ENCODE measurements at regions not wholly inside any gene's neighbourhood (a gene's known extent, or its start where the extent isn't known, plus 50 kb on each side); places are given as distances from the start of the nearest gene placed in this dataset.

- TF ChIP-seq IRF3 (IDR thresholded peaks at IDR 0.05; ENCODE audit: low read depth, low read length) (no peak), RFX5 (IDR thresholded peaks at IDR 0.05; ENCODE audit: low read length) (no peak), POLR2AphosphoS5 (IDR thresholded peaks at IDR 0.05; ENCODE audit: low read depth, low read length) (no peak), RXRA (IDR thresholded peaks at IDR 0.05; ENCODE audit: borderline replicate concordance, low read depth) (no peak), FOXM1 (IDR thresholded peaks at IDR 0.05; ENCODE audit: low read depth) (no peak), TCF12 (IDR thresholded peaks at IDR 0.05) (no peak)
- TF ChIP-seq, protein P1, sequence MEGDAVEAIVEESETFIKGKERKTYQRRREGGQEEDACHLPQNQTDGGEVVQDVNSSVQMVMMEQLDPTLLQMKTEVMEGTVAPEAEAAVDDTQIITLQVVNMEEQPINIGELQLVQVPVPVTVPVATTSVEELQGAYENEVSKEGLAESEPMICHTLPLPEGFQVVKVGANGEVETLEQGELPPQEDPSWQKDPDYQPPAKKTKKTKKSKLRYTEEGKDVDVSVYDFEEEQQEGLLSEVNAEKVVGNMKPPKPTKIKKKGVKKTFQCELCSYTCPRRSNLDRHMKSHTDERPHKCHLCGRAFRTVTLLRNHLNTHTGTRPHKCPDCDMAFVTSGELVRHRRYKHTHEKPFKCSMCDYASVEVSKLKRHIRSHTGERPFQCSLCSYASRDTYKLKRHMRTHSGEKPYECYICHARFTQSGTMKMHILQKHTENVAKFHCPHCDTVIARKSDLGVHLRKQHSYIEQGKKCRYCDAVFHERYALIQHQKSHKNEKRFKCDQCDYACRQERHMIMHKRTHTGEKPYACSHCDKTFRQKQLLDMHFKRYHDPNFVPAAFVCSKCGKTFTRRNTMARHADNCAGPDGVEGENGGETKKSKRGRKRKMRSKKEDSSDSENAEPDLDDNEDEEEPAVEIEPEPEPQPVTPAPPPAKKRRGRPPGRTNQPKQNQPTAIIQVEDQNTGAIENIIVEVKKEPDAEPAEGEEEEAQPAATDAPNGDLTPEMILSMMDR (IDR thresholded peaks at IDR 0.05): no peak
Measured at GRCh38 chr6:18752278-18753068, 365.3 kb downstream of the RNF144B start (continued).

GRCh38 chr6:18753076-18753475 lies 365.9 kb downstream of the RNF144B start:
- CTCF ChIA-PET: no interaction called here
- Histone ChIP-seq H3K4me3 (ENCODE audit: low read depth in 2 of 2, low read length in 1 of 2) (no peak overlapping the region), H2AFZ (ENCODE audit: low read depth) (no peak overlapping the region), H3K36me3 (replicated peaks in 1 of 2; ENCODE audit: control insufficient read depth in 1 of 2, insufficient read depth in 2 of 2, low read length in 1 of 2) (no peaks in the 10 kb centered on the region), H3K4me1 (ENCODE audit: control insufficient read depth in 1 of 2, insufficient read depth in 2 of 2, low read depth in 1 of 2, low read length in 1 of 2) (no peaks in the 10 kb centered on the region; a peak in 1 of 4 replicates), H3K27ac (ENCODE audit: low read depth in 2 of 2, low read length in 1 of 2) (no peak overlapping the region), H3K4me2 (no peak overlapping the region), H4K20me1 (ENCODE audit: insufficient read depth) (no peaks in the 10 kb centered on the region), H3F3A (replicated peaks; ENCODE audit: insufficient read depth) (no peaks in the 10 kb centered on the region), H3K9me2 (no peaks in the 10 kb centered on the region), H3K27me3 (ENCODE audit: insufficient read depth) (no peaks in the 10 kb centered on the region), H3K9me3 (no peaks in the 10 kb centered on the region), H3K9ac (no peak overlapping the region), H3K79me2 (ENCODE audit: insufficient read depth) (no peaks in the 10 kb centered on the region)
- POLR2A ChIA-PET: no interaction called here
- WGBS (ENCODE audit: low lambda C conversion rate): 8% methylated on average over 12 of the region's 12 CpGs
- no peak for DNase-seq
- TF ChIP-seq GABPA (IDR thresholded peaks at IDR 0.05; ENCODE audit: low read depth): no peak
- no peak for TF ChIP-seq ELF1 (IDR thresholded peaks at IDR 0.05)
- no peak for TF ChIP-seq RAD21 (IDR thresholded peaks at IDR 0.05; ENCODE audit: low read length)
- TF ChIP-seq REST (IDR thresholded peaks at IDR 0.05; ENCODE audit: low read depth, low read length): no peak
- TF ChIP-seq, protein P2, sequence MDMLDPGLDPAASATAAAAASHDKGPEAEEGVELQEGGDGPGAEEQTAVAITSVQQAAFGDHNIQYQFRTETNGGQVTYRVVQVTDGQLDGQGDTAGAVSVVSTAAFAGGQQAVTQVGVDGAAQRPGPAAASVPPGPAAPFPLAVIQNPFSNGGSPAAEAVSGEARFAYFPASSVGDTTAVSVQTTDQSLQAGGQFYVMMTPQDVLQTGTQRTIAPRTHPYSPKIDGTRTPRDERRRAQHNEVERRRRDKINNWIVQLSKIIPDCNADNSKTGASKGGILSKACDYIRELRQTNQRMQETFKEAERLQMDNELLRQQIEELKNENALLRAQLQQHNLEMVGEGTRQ (IDR thresholded peaks at IDR 0.05; ENCODE audit: borderline replicate concordance, low read depth, low read length): no peak
- TF ChIP-seq GATA2 (CRISPR knock-in tag; IDR thresholded peaks at IDR 0.05): no peak
- no peak for TF ChIP-seq EZH2phosphoT487 (IDR thresholded peaks at IDR 0.05; ENCODE audit: borderline replicate concordance, low read depth)
- TF ChIP-seq MEF2A (IDR thresholded peaks at IDR 0.05; ENCODE audit: borderline replicate concordance, low read depth): no peak
- no peak for TF ChIP-seq JUND (IDR thresholded peaks at IDR 0.05)
- no peak for TF ChIP-seq RXRA (IDR thresholded peaks at IDR 0.05; ENCODE audit: borderline replicate concordance, low read depth)
- TF ChIP-seq NRF1 (IDR thresholded peaks at IDR 0.05; ENCODE audit: low read depth, low read length): no peak
- no peak for TF ChIP-seq FOXJ3 (CRISPR knock-in tag; IDR thresholded peaks at IDR 0.05)
- no peak for TF ChIP-seq FOXM1 (IDR thresholded peaks at IDR 0.05; ENCODE audit: low read depth)
- no peak for TF ChIP-seq PBX3 (IDR thresholded peaks at IDR 0.05)
- TF ChIP-seq, protein P3, sequence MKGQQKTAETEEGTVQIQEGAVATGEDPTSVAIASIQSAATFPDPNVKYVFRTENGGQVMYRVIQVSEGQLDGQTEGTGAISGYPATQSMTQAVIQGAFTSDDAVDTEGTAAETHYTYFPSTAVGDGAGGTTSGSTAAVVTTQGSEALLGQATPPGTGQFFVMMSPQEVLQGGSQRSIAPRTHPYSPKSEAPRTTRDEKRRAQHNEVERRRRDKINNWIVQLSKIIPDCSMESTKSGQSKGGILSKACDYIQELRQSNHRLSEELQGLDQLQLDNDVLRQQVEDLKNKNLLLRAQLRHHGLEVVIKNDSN (IDR thresholded peaks at IDR 0.05; ENCODE audit: borderline replicate concordance, low read depth): no peak
- no peak for TF ChIP-seq EP300 (IDR thresholded peaks at IDR 0.05; ENCODE audit: borderline replicate concordance in 1 of 2, low read depth in 1 of 2, low read length in 1 of 2)
- no peak for TF ChIP-seq TAF1 (IDR thresholded peaks at IDR 0.05; ENCODE audit: borderline replicate concordance, low read depth, low read length)
- TF ChIP-seq RCOR1 (IDR thresholded peaks at IDR 0.05; ENCODE audit: low read length): no peak
- TF ChIP-seq POLR2AphosphoS5 (IDR thresholded peaks at IDR 0.05; ENCODE audit: low read depth, low read length): no peak
